ENCODE measurements at regions not wholly inside any gene's neighbourhood (a gene's known extent, or its start where the extent isn't known, plus 50 kb on each side); places are given as distances from the start of the nearest gene placed in this dataset.

DNA sequence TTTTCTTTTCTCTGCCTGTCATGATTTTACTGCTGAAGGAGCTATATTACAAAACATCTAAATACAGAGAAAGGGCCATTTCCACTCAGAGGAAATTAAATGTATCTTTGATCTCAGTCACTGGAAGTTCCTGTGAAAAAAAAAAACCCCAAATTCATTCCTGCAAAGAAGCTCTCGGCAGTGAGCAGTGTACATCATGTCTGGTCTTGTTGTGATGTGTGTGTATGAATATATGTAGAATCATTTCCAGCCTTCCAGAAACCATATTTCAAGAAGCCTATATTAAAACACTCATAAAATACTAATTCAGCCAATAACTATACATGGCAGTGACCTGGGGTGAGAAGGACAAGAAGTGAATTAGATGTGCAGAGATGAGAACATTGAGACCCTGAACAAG is 393.2 kb upstream of the TENM4 start:
- no peak for TF ChIP-seq EZH2 (IDR thresholded peaks at IDR 0.05; ENCODE audit: borderline replicate concordance, low read length)
- TF ChIP-seq, protein P1, sequence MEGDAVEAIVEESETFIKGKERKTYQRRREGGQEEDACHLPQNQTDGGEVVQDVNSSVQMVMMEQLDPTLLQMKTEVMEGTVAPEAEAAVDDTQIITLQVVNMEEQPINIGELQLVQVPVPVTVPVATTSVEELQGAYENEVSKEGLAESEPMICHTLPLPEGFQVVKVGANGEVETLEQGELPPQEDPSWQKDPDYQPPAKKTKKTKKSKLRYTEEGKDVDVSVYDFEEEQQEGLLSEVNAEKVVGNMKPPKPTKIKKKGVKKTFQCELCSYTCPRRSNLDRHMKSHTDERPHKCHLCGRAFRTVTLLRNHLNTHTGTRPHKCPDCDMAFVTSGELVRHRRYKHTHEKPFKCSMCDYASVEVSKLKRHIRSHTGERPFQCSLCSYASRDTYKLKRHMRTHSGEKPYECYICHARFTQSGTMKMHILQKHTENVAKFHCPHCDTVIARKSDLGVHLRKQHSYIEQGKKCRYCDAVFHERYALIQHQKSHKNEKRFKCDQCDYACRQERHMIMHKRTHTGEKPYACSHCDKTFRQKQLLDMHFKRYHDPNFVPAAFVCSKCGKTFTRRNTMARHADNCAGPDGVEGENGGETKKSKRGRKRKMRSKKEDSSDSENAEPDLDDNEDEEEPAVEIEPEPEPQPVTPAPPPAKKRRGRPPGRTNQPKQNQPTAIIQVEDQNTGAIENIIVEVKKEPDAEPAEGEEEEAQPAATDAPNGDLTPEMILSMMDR (IDR thresholded peaks at IDR 0.05; ENCODE audit: low read length) = no peak

All from OCI-LY1 (cell line).